Coronary artery (tissue), 2 donors: ENCODE measurements at regions not wholly inside any gene's neighbourhood (a gene's known extent, or its start where the extent isn't known, plus 50 kb on each side); places are given as distances from the start of the nearest gene placed in this dataset.

Experiments
- DNase-seq: peaks from one replicate; pipeline ENCODE4 v3.0.0-alpha.2; 2017; ENCODE audit warnings: low spot score
- H3K27ac ChIP-seq, 2 donors: fragments of 200-600 bp; sonication (generic); one replicate each; pipeline ENCODE4 v1.5.1; 2016 to 2019
- H3K4me3 ChIP-seq: fragments of 200-600 bp; sonication (generic); 2 replicates; pipeline ENCODE4 v1.5.1; 2016; ENCODE audit warnings: mild to moderate bottlenecking, moderate library complexity
- CTCF ChIP-seq: fragments of 200-600 bp; sonication (generic); IDR thresholded peaks from one replicate; pipeline ENCODE4 v1.5.1; 2019; ENCODE audit warnings: antibody characterized with exemption

- H3K4me3 ChIP-seq, result no peak overlapping the region
- DNase-seq, result no peak
- no peak overlapping the region for H3K27ac ChIP-seq
- no peak for TF ChIP-seq CTCF
Measured at GRCh38 chr2:17191223-17191622, 327.0 kb downstream of the RAD51AP2 start.

- Histone ChIP-seq H3K27ac (no peak overlapping the region), H3K4me3 (no peak overlapping the region)
- no peak for DNase-seq
- TF ChIP-seq CTCF, result no peak
Measured at GRCh38 chr2:17190527-17190926, 327.7 kb downstream of the RAD51AP2 start.

GRCh38 chr2:17188721-17189120 lies 329.5 kb downstream of the RAD51AP2 start:
- DNase-seq, result no peak
- Histone ChIP-seq H3K4me3 (no peak overlapping the region), H3K27ac (no peak overlapping the region)
- no peak for TF ChIP-seq CTCF

- H3K4me3 ChIP-seq, result no peak overlapping the region
- DNase-seq, result no peak
- no peak overlapping the region for H3K27ac ChIP-seq
- no peak for TF ChIP-seq CTCF
Measured at GRCh38 chr2:17184512-17184911, 333.7 kb downstream of the RAD51AP2 start.

GRCh38 chr2:17182399-17182798 lies 335.8 kb downstream of the RAD51AP2 start:
- Histone ChIP-seq H3K27ac (no peak overlapping the region), H3K4me3 (no peak overlapping the region)
- no peak for DNase-seq
- TF ChIP-seq CTCF, result no peak

- Histone ChIP-seq H3K27ac (no peak overlapping the region), H3K4me3 (no peak overlapping the region)
- DNase-seq, result no peak
Measured at GRCh38 chr2:17181051-17181752, 337.0 kb downstream of the RAD51AP2 start.

More at GRCh38 chr2:17181051-17181752, 337.0 kb downstream of the RAD51AP2 start:
- TF ChIP-seq CTCF, result no peak
